ENCODE measurements at regions not wholly inside any gene's neighbourhood (a gene's known extent, or its start where the extent isn't known, plus 50 kb on each side); places are given as distances from the start of the nearest gene placed in this dataset.

- H3K4me2 ChIP-seq (replicated peaks; ENCODE audit: low read depth, low read length, poor library complexity, severe bottlenecking), result no peak overlapping the region
- Mint-ChIP-seq H3K4me1 (no peaks in the 10 kb centered on the region), H3K27ac (no peak overlapping the region), H3K9me3 (ENCODE audit: insufficient read depth) (no peaks in the 10 kb centered on the region), H3K4me3 (no peak overlapping the region), H3K27me3 (no peaks in the 10 kb centered on the region)
- H3K36me3 ChIP-seq (replicated peaks in 1 of 2; ENCODE audit: control extremely low read depth in 1 of 2, control insufficient read depth in 1 of 2, extremely low read depth in 1 of 2, insufficient read depth in 2 of 2, low read length in 1 of 2), result no peaks in the 10 kb centered on the region
- H4K20me1 ChIP-seq (ENCODE audit: control insufficient read depth, insufficient read depth, low read length, poor library complexity, severe bottlenecking), result no peaks in the 10 kb centered on the region
- DNase-seq (no peak), ATAC-seq (ENCODE audit: low read depth) (no peak)
- no peak overlapping the region for H3K4me3 ChIP-seq (ENCODE audit: control extremely low read depth in 1 of 5, extremely low read depth in 1 of 5, insufficient read depth in 1 of 5, low read depth in 2 of 5, low read length in 4 of 5)
- TF ChIP-seq CTCF (IDR thresholded peaks at IDR 0.05), result no peak
- TF ChIP-seq EZH2 (IDR thresholded peaks at IDR 0.05; ENCODE audit: borderline replicate concordance, insufficient read depth, low read depth, low read length, poor library complexity, severe bottlenecking), result no peak
- POLR2A ChIA-PET, result no interaction called here
- H3K79me2 ChIP-seq (ENCODE audit: control insufficient read depth, insufficient read depth, low read length), result no peaks in the 10 kb centered on the region
- CTCF ChIA-PET, result no interaction called here
- WGBS (ENCODE audit: insufficient coverage), result 83% methylated on average over 4 of the region's 4 CpGs
- no peaks in the 10 kb centered on the region for H3K27me3 ChIP-seq (replicated peaks in 1 of 4; ENCODE audit: control extremely low read depth in 1 of 4, control insufficient read depth in 3 of 4, insufficient read depth in 4 of 4, low read length in 3 of 4)
- no peak overlapping the region for H2AFZ ChIP-seq (ENCODE audit: insufficient read depth, low read depth, low read length, poor library complexity, severe bottlenecking)
- H3K4me1 ChIP-seq (ENCODE audit: control insufficient read depth in 2 of 2, insufficient read depth in 2 of 2, low read length in 2 of 2), result no peaks in the 10 kb centered on the region
- intact Hi-C loops (cut with micrococcal nuclease), result no loop called here
- no peak overlapping the region for H3K9ac ChIP-seq (ENCODE audit: low read length)
- no peak overlapping the region for H3K27ac ChIP-seq (ENCODE audit: low read length in 2 of 2)
- H3K9me3 ChIP-seq (ENCODE audit: control extremely low read depth in 1 of 3, control insufficient read depth in 2 of 3, insufficient read depth in 1 of 3, low read length in 2 of 3), result no peaks in the 10 kb centered on the region
Observed at GRCh38 chr1:67607286-67607685, 77.7 kb upstream of the GADD45A start.

GRCh38 chr1:67607699-67608098, 77.3 kb upstream of the GADD45A start:
- Histone ChIP-seq H3K79me2 (ENCODE audit: control insufficient read depth, insufficient read depth, low read length) (no peaks in the 10 kb centered on the region), H3K4me2 (replicated peaks; ENCODE audit: low read depth, low read length, poor library complexity, severe bottlenecking) (no peak overlapping the region), H3K4me3 (ENCODE audit: control extremely low read depth in 1 of 5, extremely low read depth in 1 of 5, insufficient read depth in 1 of 5, low read depth in 2 of 5, low read length in 4 of 5) (no peak overlapping the region), H4K20me1 (ENCODE audit: control insufficient read depth, insufficient read depth, low read length, poor library complexity, severe bottlenecking) (no peaks in the 10 kb centered on the region), H3K27ac (ENCODE audit: low read length in 2 of 2) (no peak overlapping the region), H3K4me1 (ENCODE audit: control insufficient read depth in 2 of 2, insufficient read depth in 2 of 2, low read length in 2 of 2) (no peaks in the 10 kb centered on the region), H3K9ac (ENCODE audit: low read length) (no peak overlapping the region), H3K9me3 (ENCODE audit: control extremely low read depth in 1 of 3, control insufficient read depth in 2 of 3, insufficient read depth in 1 of 3, low read length in 2 of 3) (no peaks in the 10 kb centered on the region), H2AFZ (ENCODE audit: insufficient read depth, low read depth, low read length, poor library complexity, severe bottlenecking) (no peak overlapping the region), H3K36me3 (replicated peaks in 1 of 2; ENCODE audit: control extremely low read depth in 1 of 2, control insufficient read depth in 1 of 2, extremely low read depth in 1 of 2, insufficient read depth in 2 of 2, low read length in 1 of 2) (no peaks in the 10 kb centered on the region), H3K27me3 (replicated peaks in 1 of 4; ENCODE audit: control extremely low read depth in 1 of 4, control insufficient read depth in 3 of 4, insufficient read depth in 4 of 4, low read length in 3 of 4) (no peaks in the 10 kb centered on the region)
- no peak overlapping the region for H3K4me3 Mint-ChIP-seq
- DNase-seq (no peak), ATAC-seq (ENCODE audit: low read depth) (no peak)
- POLR2A ChIA-PET, result no interaction called here
- H3K4me1 Mint-ChIP-seq, result no peaks in the 10 kb centered on the region
- CTCF ChIA-PET, result no interaction called here
- H3K27ac Mint-ChIP-seq, result no peak overlapping the region
- no peaks in the 10 kb centered on the region for H3K9me3 Mint-ChIP-seq (ENCODE audit: insufficient read depth)
- H3K27me3 Mint-ChIP-seq, result no peaks in the 10 kb centered on the region
- 71% methylated on average over 4 of the region's 6 CpGs for WGBS (ENCODE audit: insufficient coverage)
- intact Hi-C loops (cut with micrococcal nuclease), result no loop called here
- TF ChIP-seq CTCF (IDR thresholded peaks at IDR 0.05) (no peak), EZH2 (IDR thresholded peaks at IDR 0.05; ENCODE audit: borderline replicate concordance, insufficient read depth, low read depth, low read length, poor library complexity, severe bottlenecking) (no peak)
